ENCODE measurements at regions not wholly inside any gene's neighbourhood (a gene's known extent, or its start where the extent isn't known, plus 50 kb on each side); places are given as distances from the start of the nearest gene placed in this dataset.

- Histone ChIP-seq H3K9me3 (ENCODE audit: insufficient read depth, low read depth, low read length) (no peaks in the 10 kb centered on the region), H3K79me1 (ENCODE audit: low read length) (no peaks in the 10 kb centered on the region)
- no CpG with 5 or more reads among the region's 2 CpGs for WGBS (ENCODE audit: extremely low coverage, insufficient coverage, insufficient read length)
These were observed 49.9 kb upstream of the PPP1R3A start for GRCh38 chr7:113968713-113969112.

More at GRCh38 chr7:113968713-113969112, 49.9 kb upstream of the PPP1R3A start:
- Histone ChIP-seq H2AFZ (ENCODE audit: insufficient read depth, low read length, poor library complexity) (no peak overlapping the region), H2BK5ac (ENCODE audit: low read depth, low read length, poor library complexity) (no peak overlapping the region), H4K91ac (ENCODE audit: low read depth, low read length) (no peak overlapping the region), H3K27ac (ENCODE audit: low read depth, low read length) (no peak overlapping the region), H2AK5ac (ENCODE audit: low read length) (no peak overlapping the region), H3K14ac (ENCODE audit: low read length) (no peak overlapping the region), H3K23ac (ENCODE audit: low read length) (no peak overlapping the region), H4K12ac (ENCODE audit: low read depth, low read length) (no peak overlapping the region), H4K8ac (ENCODE audit: low read depth, low read length) (no peak overlapping the region), H2BK120ac (ENCODE audit: insufficient read depth, low read length, poor library complexity) (no peak overlapping the region), H3K27me3 (ENCODE audit: insufficient read depth, low read length) (no peaks in the 10 kb centered on the region), H3K4me3 (ENCODE audit: low read depth, low read length) (no peak overlapping the region), H3K4me2 (ENCODE audit: low read length) (no peak overlapping the region), H3K36me3 (ENCODE audit: control insufficient read depth in 1 of 2, insufficient read depth in 2 of 2, low read length in 2 of 2) (no peaks in the 10 kb centered on the region), H3K79me2 (ENCODE audit: control insufficient read depth, insufficient read depth, low read length, poor library complexity) (no peaks in the 10 kb centered on the region), H3K4ac (ENCODE audit: low read depth, low read length) (no peak overlapping the region), H2BK12ac (ENCODE audit: low read length) (no peak overlapping the region), H3K18ac (ENCODE audit: low read length) (no peak overlapping the region), H3K9ac (ENCODE audit: low read length) (no peak overlapping the region), H3K4me1 (ENCODE audit: control insufficient read depth in 1 of 2, insufficient read depth in 2 of 2, low read length in 2 of 2) (no peaks in the 10 kb centered on the region)
- no peak for DNase-seq
